Gastrocnemius medialis (tissue), 4 donors: ENCODE measurements at regions not wholly inside any gene's neighbourhood (a gene's known extent, or its start where the extent isn't known, plus 50 kb on each side); places are given as distances from the start of the nearest gene placed in this dataset.

Experiments used
- CTCF ChIP-seq, 5 experiments: fragments of 450-650 bp in 3 of 5; fragments of 200-600 bp in 2 of 5; sonication (generic) in 2 of 5; IDR thresholded peaks in 4 of 5; conservative IDR thresholded peaks in 1 of 5; 1 replicate in 4 of 5; 2 replicates in 1 of 5; pipeline ENCODE4 v1.5.1; 2016 to 2019; ENCODE audit warnings: antibody characterized with exemption in 5 of 5, mild to moderate bottlenecking in 3 of 5, moderate library complexity in 3 of 5
- POLR2A ChIP-seq, 2 donors: fragments of 450-650 bp; IDR thresholded peaks; one replicate each; pipeline ENCODE4 v1.6.1; 2017; ENCODE audit warnings: antibody characterized with exemption in 2 of 2, mild to moderate bottlenecking in 2 of 2, moderate library complexity in 2 of 2

GRCh38 chr6:25170640-25171039 lies 108.5 kb upstream of the CARMIL1 start:
- TF ChIP-seq CTCF (IDR thresholded peaks at IDR 0.05 in 4 of 5, conservative IDR thresholded peaks at IDR 0.05 in 1 of 5) = no peak
- TF ChIP-seq POLR2A (IDR thresholded peaks at IDR 0.05) = no peak
